GM23338 (cell line): ENCODE measurements at regions not wholly inside any gene's neighbourhood (a gene's known extent, or its start where the extent isn't known, plus 50 kb on each side); places are given as distances from the start of the nearest gene placed in this dataset.

Experiments
- ATAC-seq: fragments of 200-7000 bp; cut with Tn5 transposase; 3 replicates; pipeline ENCODE4 v1.9.1; 2020
- DNase-seq: peaks from one replicate; pipeline ENCODE4 v3.0.0-alpha.2; 2015; ENCODE audit warnings: low spot score
- H2AFZ ChIP-seq: fragments of 200-600 bp; sonication (generic); 2 replicates; pipeline ENCODE4 v1.8.0; 2016; ENCODE audit warnings: antibody characterized with exemption, mild to moderate bottlenecking, moderate library complexity
- H3F3A ChIP-seq: fragments of 200-600 bp; sonication (generic); replicated peaks from 2 replicates; pipeline ENCODE4 v1.8.0; 2017; ENCODE audit warnings: antibody characterized with exemption, mixed run types, low read depth
- H3K27ac ChIP-seq: fragments of 200-600 bp; sonication (generic); 2 replicates; pipeline ENCODE4 v1.6.1; 2016; ENCODE audit warnings: low read depth
- H3K27me3 ChIP-seq: fragments of 200-600 bp; sonication (generic); 2 replicates; pipeline ENCODE4 v1.8.0; 2016; ENCODE audit warnings: mild to moderate bottlenecking, mixed run types, moderate library complexity; ENCODE audit not compliant: insufficient read depth
- H3K36me3 ChIP-seq: fragments of 200-600 bp; sonication (generic); 2 replicates; pipeline ENCODE4 v1.8.0; 2016; ENCODE audit warnings: mild to moderate bottlenecking; ENCODE audit not compliant: insufficient read depth
- H3K4me1 ChIP-seq: fragments of 200-600 bp; sonication (generic); 2 replicates; pipeline ENCODE4 v1.8.0; 2016; ENCODE audit warnings: mild to moderate bottlenecking, moderate library complexity; ENCODE audit not compliant: insufficient read depth
- H3K4me2 ChIP-seq: fragments of 200-600 bp; sonication (generic); 2 replicates; pipeline ENCODE4 v1.7.1; 2017; ENCODE audit warnings: mixed run types
- H3K4me3 ChIP-seq: fragments of 200-600 bp; sonication (generic); 2 replicates; pipeline ENCODE4 v1.6.1; 2016; ENCODE audit warnings: mixed run types
- H3K79me2 ChIP-seq: fragments of 200-600 bp; sonication (generic); replicated peaks from 2 replicates; pipeline ENCODE4 v1.8.0; 2017; ENCODE audit warnings: mild to moderate bottlenecking; ENCODE audit not compliant: insufficient read depth
- H3K9me2 ChIP-seq: fragments of 200-600 bp; sonication (generic); 2 replicates; pipeline ENCODE4 v1.8.0; 2017; ENCODE audit not compliant: insufficient read depth
- H4K20me1 ChIP-seq: fragments of 200-600 bp; sonication (generic); replicated peaks from 2 replicates; pipeline ENCODE4 v1.8.0; 2017; ENCODE audit warnings: mild to moderate bottlenecking; ENCODE audit not compliant: insufficient read depth
- H3K27ac Mint-ChIP-seq: 2 replicates; pipeline ENCODE4 v1.8.0; 2020; ENCODE audit warnings: inconsistent platforms, mild to moderate bottlenecking, moderate library complexity, mixed read lengths
- H3K27me3 Mint-ChIP-seq: 3 replicates; pipeline ENCODE4 v1.8.0; 2022; ENCODE audit warnings: low read depth, mild to moderate bottlenecking, moderate library complexity, mixed read lengths, inconsistent platforms; ENCODE audit not compliant: insufficient read depth, poor library complexity
- H3K36me3 Mint-ChIP-seq: 3 replicates; pipeline ENCODE4 v1.8.0; 2021; ENCODE audit warnings: low read depth, mild to moderate bottlenecking, inconsistent platforms, moderate library complexity, mixed read lengths
- H3K4me1 Mint-ChIP-seq: 3 replicates; pipeline ENCODE4 v1.8.0; 2020; ENCODE audit warnings: mild to moderate bottlenecking, inconsistent platforms, mixed read lengths
- H3K4me3 Mint-ChIP-seq: 3 replicates; pipeline ENCODE4 v1.8.0; 2021; ENCODE audit warnings: moderate library complexity, mild to moderate bottlenecking, inconsistent platforms, mixed read lengths
- H3K9me3 Mint-ChIP-seq: 3 replicates; pipeline ENCODE4 v1.8.0; 2020; ENCODE audit warnings: moderate library complexity, mild to moderate bottlenecking, inconsistent platforms, mixed read lengths
- CREB1 ChIP-seq: fragments of 250-450 bp; sonication (Bioruptor Pico); IDR thresholded peaks from 2 replicates; pipeline ENCODE4 v1.5.0; 2020; ENCODE audit warnings: low read depth, mild to moderate bottlenecking, moderate library complexity
- ETS1 ChIP-seq: IDR thresholded peaks from 2 replicates; pipeline ENCODE4 v1.6.1; 2016; ENCODE audit warnings: antibody characterized with exemption
- EZH2 ChIP-seq: fragments of 200-600 bp; sonication (generic); IDR thresholded peaks from one replicate; pipeline ENCODE4 v1.8.0; 2017; ENCODE audit warnings: antibody characterized with exemption, mild to moderate bottlenecking, low read depth; ENCODE audit not compliant: unreplicated experiment
- EZH2phosphoT487 ChIP-seq: fragments of 200-600 bp; sonication (generic); IDR thresholded peaks from one replicate; pipeline ENCODE4 v1.8.1; 2018; ENCODE audit warnings: antibody characterized with exemption; ENCODE audit not compliant: unreplicated experiment
- POLR2AphosphoS5 ChIP-seq: IDR thresholded peaks from 2 replicates; pipeline ENCODE4 v1.6.1; 2016; ENCODE audit warnings: antibody characterized with exemption, low read depth
- REST ChIP-seq: IDR thresholded peaks from one replicate; pipeline ENCODE4 v1.6.1; 2018; ENCODE audit warnings: antibody characterized with exemption; ENCODE audit not compliant: unreplicated experiment
- STAT1 ChIP-seq: IDR thresholded peaks from one replicate; pipeline ENCODE4 v1.6.1; 2016; ENCODE audit warnings: antibody characterized with exemption; ENCODE audit not compliant: unreplicated experiment
- ZNF114 ChIP-seq: fragments of 250-450 bp; sonication (Bioruptor Pico); IDR thresholded peaks from 2 replicates; pipeline ENCODE4 v1.5.0; 2020; ENCODE audit warnings: mild to moderate bottlenecking, moderate library complexity
- ZNF331 ChIP-seq: fragments of 250-450 bp; sonication (Bioruptor Pico); IDR thresholded peaks from 2 replicates; pipeline ENCODE4 v1.5.0; 2020; ENCODE audit warnings: low read depth, mild to moderate bottlenecking, moderate library complexity
- ZNF462 ChIP-seq: fragments of 250-450 bp; sonication (Bioruptor Pico); IDR thresholded peaks from 2 replicates; pipeline ENCODE4 v1.5.0; 2020; ENCODE audit warnings: mild to moderate bottlenecking, moderate library complexity

- no peaks in the 10 kb centered on the region for H3K36me3 ChIP-seq
- H4K20me1 ChIP-seq: no peaks in the 10 kb centered on the region
- no peak overlapping the region for H3K4me3 ChIP-seq
- no peaks in the 10 kb centered on the region for H3K27me3 ChIP-seq
- TF ChIP-seq ETS1 (no peak), ZNF114 (no peak), STAT1 (no peak), ZNF331 (CRISPR knock-in tag) (no peak), POLR2AphosphoS5 (no peak), ZNF462 (no peak), EZH2 (no peak), REST (no peak), EZH2phosphoT487 (no peak), CREB1 (CRISPR knock-in tag) (no peak)
- Mint-ChIP-seq H3K4me3 (no peak overlapping the region), H3K4me1 (peaks cover 11% of the 10 kb centered on the region), H3K27ac (no peak overlapping the region), H3K27me3 (no peaks in the 10 kb centered on the region), H3K36me3 (no peaks in the 10 kb centered on the region), H3K9me3 (0 out of 3 replicates have a peak, but pooled peaks cover 4% of the 10 kb centered on the region)
- H3K27ac ChIP-seq: no peak overlapping the region
- H3K9me2 ChIP-seq: no peaks in the 10 kb centered on the region; the same call in 1 of the 2 replicates
- no peaks in the 10 kb centered on the region for H3F3A ChIP-seq
- no peak overlapping the region for H3K4me2 ChIP-seq
- H2AFZ ChIP-seq: peak overlapping the region; percentile 10; the same call in 1 of the 2 replicates
- no peak for DNase-seq
- no peaks in the 10 kb centered on the region for H3K79me2 ChIP-seq
- no peaks in the 10 kb centered on the region for H3K4me1 ChIP-seq
- no peak for ATAC-seq
Observed at GRCh38 chr18:67692811-67693210, 176.3 kb upstream of the DSEL start.
